HG02610 (cell line): ENCODE measurements at regions not wholly inside any gene's neighbourhood (a gene's known extent, or its start where the extent isn't known, plus 50 kb on each side); places are given as distances from the start of the nearest gene placed in this dataset.

Experiments used
- ATAC-seq: cut with Tn5 transposase; IDR thresholded peaks from one replicate; pipeline ENCODE4 v1.9.1; 2021; ENCODE audit warnings: mild to moderate bottlenecking, moderate library complexity; ENCODE audit not compliant: unreplicated experiment

- peak; percentile 90 for ATAC-seq
Observed at GRCh38 chr15:100806157-100806556, 73.5 kb upstream of the ALDH1A3 start.

GRCh38 chr15:100807028-100807427 lies 72.6 kb upstream of the ALDH1A3 start:
- no peak for ATAC-seq

- no peak for ATAC-seq
Observed at GRCh38 chr15:100808691-100809090, 70.9 kb upstream of the ALDH1A3 start.

GRCh38 chr15:100809151-100809550 lies 70.5 kb upstream of the ALDH1A3 start:
- ATAC-seq = no peak

GRCh38 chr15:100809587-100809986 lies 70.0 kb upstream of the ALDH1A3 start:
- ATAC-seq = no peak

- no peak for ATAC-seq
Observed at GRCh38 chr15:100810229-100810628, 69.4 kb upstream of the ALDH1A3 start.

GRCh38 chr15:100810831-100811230 lies 68.8 kb upstream of the ALDH1A3 start:
- ATAC-seq = no peak

GRCh38 chr15:100812802-100813201 lies 66.8 kb upstream of the ALDH1A3 start:
- no peak for ATAC-seq

- ATAC-seq = no peak
Observed at GRCh38 chr15:100818927-100819326, 60.7 kb upstream of the ALDH1A3 start.

GRCh38 chr15:100820528-100820927 lies 59.1 kb upstream of the ALDH1A3 start:
- no peak for ATAC-seq

GRCh38 chr15:100821327-100821726 lies 58.3 kb upstream of the ALDH1A3 start:
- peak; percentile 67 for ATAC-seq

- ATAC-seq = no peak
Observed at GRCh38 chr15:100824211-100824610, 55.4 kb upstream of the ALDH1A3 start.

GRCh38 chr15:100829457-100829856 lies 50.2 kb upstream of the ALDH1A3 start:
- ATAC-seq = no peak
